H9 (cell line): ENCODE measurements at regions not wholly inside any gene's neighbourhood (a gene's known extent, or its start where the extent isn't known, plus 50 kb on each side); places are given as distances from the start of the nearest gene placed in this dataset.
A peak's percentile ranks its signal among the peaks of the same experiment; 100 is the strongest.

ENCODE experiments used
- DNase-seq: peaks from one replicate; pipeline ENCODE4 v3.0.0-alpha.2; 2017
- H2AFZ ChIP-seq: one replicate; pipeline ENCODE4 v1.6.1; 2013; ENCODE audit warnings: mild to moderate bottlenecking, low read length, control low read depth, moderate library complexity
- H2AK5ac ChIP-seq: 2 replicates; pipeline ENCODE4 v1.6.1; 2013; ENCODE audit warnings: low read length, control low read depth, mixed read lengths; ENCODE audit not compliant: insufficient read length
- H2BK120ac ChIP-seq: one replicate; pipeline ENCODE4 v1.6.1; 2013; ENCODE audit warnings: low read depth, mild to moderate bottlenecking, low read length, control low read depth, inconsistent platforms; ENCODE audit not compliant: poor library complexity, severe bottlenecking
- H2BK12ac ChIP-seq: 2 replicates; pipeline ENCODE4 v1.6.1; 2013; ENCODE audit warnings: low read length, control low read depth, mixed read lengths, low read depth; ENCODE audit not compliant: insufficient read length
- H2BK15ac ChIP-seq: 2 replicates; pipeline ENCODE4 v1.6.1; 2013; ENCODE audit warnings: low read depth, low read length, control low read depth
- H2BK20ac ChIP-seq: one replicate; pipeline ENCODE4 v1.6.1; 2013; ENCODE audit warnings: low read depth, mild to moderate bottlenecking, low read length, control low read depth, inconsistent platforms; ENCODE audit not compliant: poor library complexity, severe bottlenecking
- H2BK5ac ChIP-seq: 2 replicates; pipeline ENCODE4 v1.6.1; 2013; ENCODE audit warnings: low read length, control low read depth, mixed read lengths; ENCODE audit not compliant: insufficient read length
- H3K14ac ChIP-seq: 2 replicates; pipeline ENCODE4 v1.6.1; 2013; ENCODE audit warnings: low read length, control low read depth; ENCODE audit not compliant: insufficient read depth
- H3K18ac ChIP-seq: 2 replicates; pipeline ENCODE4 v1.6.1; 2013; ENCODE audit warnings: low read depth, mild to moderate bottlenecking, mixed read lengths, low read length, control low read depth; ENCODE audit not compliant: insufficient read length
- H3K23ac ChIP-seq: 2 replicates; pipeline ENCODE4 v1.6.1; 2013; ENCODE audit warnings: low read length, control low read depth, mixed read lengths, low read depth; ENCODE audit not compliant: insufficient read length
- H3K23me2 ChIP-seq: 2 replicates; pipeline ENCODE4 v1.6.1; 2013; ENCODE audit warnings: low read depth, mild to moderate bottlenecking, mixed read lengths, low read length, control low read depth; ENCODE audit not compliant: insufficient read length, poor library complexity, severe bottlenecking
- H3K27ac ChIP-seq: 2 replicates; pipeline ENCODE4 v1.5.1; 2013; ENCODE audit warnings: low read length, control low read depth, mixed read lengths, low read depth; ENCODE audit not compliant: insufficient read length
- H3K27me3 ChIP-seq: 2 replicates; pipeline ENCODE4 v1.6.1; 2013; ENCODE audit warnings: low read length, control low read depth, inconsistent platforms; ENCODE audit not compliant: insufficient read depth
- H3K4ac ChIP-seq: 2 replicates; pipeline ENCODE4 v1.6.1; 2013; ENCODE audit warnings: low read depth, mild to moderate bottlenecking, control low read depth, inconsistent platforms, low read length, moderate library complexity
- H3K4me1 ChIP-seq: 2 replicates; pipeline ENCODE4 v1.6.1; 2013; ENCODE audit warnings: low read length, control low read depth, inconsistent platforms; ENCODE audit not compliant: insufficient read depth
- H3K4me2 ChIP-seq: 2 replicates; pipeline ENCODE4 v1.6.1; 2013; ENCODE audit warnings: low read length, control low read depth, mixed read lengths; ENCODE audit not compliant: insufficient read length, insufficient read depth
- H3K56ac ChIP-seq: 2 replicates; pipeline ENCODE4 v1.6.1; 2013; ENCODE audit warnings: low read depth, mild to moderate bottlenecking, mixed read lengths, low read length, control low read depth; ENCODE audit not compliant: insufficient read length
- H3K79me1 ChIP-seq: 2 replicates; pipeline ENCODE4 v1.6.1; 2013; ENCODE audit warnings: low read depth, mild to moderate bottlenecking, moderate library complexity, low read length, control low read depth, inconsistent platforms; ENCODE audit not compliant: insufficient read depth, poor library complexity, severe bottlenecking
- H3K79me2 ChIP-seq: 2 replicates; pipeline ENCODE4 v1.6.1; 2013; ENCODE audit warnings: low read length, control low read depth, inconsistent platforms; ENCODE audit not compliant: insufficient read depth
- H3K9ac ChIP-seq: 2 replicates; pipeline ENCODE4 v1.6.1; 2013; ENCODE audit warnings: low read length, control low read depth, mixed read lengths; ENCODE audit not compliant: insufficient read length; ENCODE audit errors: extremely low read depth
- H3K9me3 ChIP-seq: one replicate; pipeline ENCODE4 v1.6.1; 2013; ENCODE audit warnings: low read depth, low read length, inconsistent platforms; ENCODE audit not compliant: control insufficient read depth
- H3T11ph ChIP-seq: one replicate; pipeline ENCODE4 v1.6.1; 2013; ENCODE audit warnings: mild to moderate bottlenecking, low read length, control low read depth, inconsistent platforms
- H4K20me1 ChIP-seq: one replicate; pipeline ENCODE4 v1.6.1; 2013; ENCODE audit not compliant: control insufficient read depth, insufficient read length, insufficient read depth
- H4K5ac ChIP-seq: 2 replicates; pipeline ENCODE4 v1.6.1; 2013; ENCODE audit warnings: low read depth, mild to moderate bottlenecking, mixed read lengths, low read length, control low read depth; ENCODE audit not compliant: insufficient read length
- H4K8ac ChIP-seq: replicated peaks from 2 replicates; pipeline ENCODE4 v1.6.1; 2013; ENCODE audit warnings: low read length, control low read depth, mixed read lengths, low read depth; ENCODE audit not compliant: insufficient read length
- H4K91ac ChIP-seq: 2 replicates; pipeline ENCODE4 v1.6.1; 2013; ENCODE audit warnings: low read depth, mild to moderate bottlenecking, moderate library complexity, mixed read lengths, low read length, control low read depth; ENCODE audit not compliant: insufficient read length
- H3K27ac Mint-ChIP-seq, 3 experiments: 2 replicates in 2 of 3; 3 replicates in 1 of 3; pipeline ENCODE4 v1.8.0; 2020 to 2021; ENCODE audit warnings: mixed read lengths in 3 of 3, mild to moderate bottlenecking in 1 of 3, moderate library complexity in 1 of 3
- H3K27me3 Mint-ChIP-seq: 2 replicates; pipeline ENCODE4 v1.8.0; 2021; ENCODE audit warnings: low read depth, mild to moderate bottlenecking, moderate library complexity, mixed read lengths
- H3K36me3 Mint-ChIP-seq, 3 experiments: 2 replicates in 2 of 3; 3 replicates in 1 of 3; pipeline ENCODE4 v1.8.0; 2020 to 2021; ENCODE audit warnings: low read depth in 3 of 3, mixed read lengths in 3 of 3; ENCODE audit not compliant: insufficient read depth in 1 of 3
- H3K4me1 Mint-ChIP-seq, 2 experiments: 2 replicates each; pipeline ENCODE4 v1.8.0; 2020; ENCODE audit warnings: mixed read lengths in 2 of 2
- H3K4me3 Mint-ChIP-seq, 2 experiments: 2 replicates in 1 of 2; 3 replicates in 1 of 2; pipeline ENCODE4 v1.8.0; 2020 to 2021; ENCODE audit warnings: mild to moderate bottlenecking in 2 of 2, mixed read lengths in 2 of 2, moderate library complexity in 1 of 2
- H3K9me3 Mint-ChIP-seq, 2 experiments: 2 replicates in 1 of 2; 3 replicates in 1 of 2; pipeline ENCODE4 v1.8.0; 2020; ENCODE audit warnings: mild to moderate bottlenecking in 2 of 2, mixed read lengths in 2 of 2, moderate library complexity in 1 of 2
- CTCF ChIP-seq: fragments of 200-600 bp; sonication (generic); conservative IDR thresholded peaks from 3 replicates; pipeline ENCODE4 v1.8.0; 2021; ENCODE audit warnings: antibody characterized with exemption, mild to moderate bottlenecking
- WGBS: extraction: QIAGEN DNeasy Blood & Tissue Kit; methylation state at CpG from one replicate; pipeline ENCODE4 v1.1.7; 2013; ENCODE audit warnings: missing lambda C conversion rate, low lambda C conversion rate, mixed read lengths; ENCODE audit not compliant: insufficient read length; ENCODE audit errors: extremely low coverage; 5-methylcytosine and 5-hydroxymethylcytosine counted together

GRCh38 chr7:33804140-33804660 is 101.1 kb upstream of the BMPER start:
- no peaks in the 10 kb centered on the region for H3K9me3 ChIP-seq
- H2AK5ac ChIP-seq = no peak overlapping the region
- no peak overlapping the region for H3K18ac ChIP-seq
- no peak for TF ChIP-seq CTCF
- no peak overlapping the region for H3K4me3 Mint-ChIP-seq
- no peak overlapping the region for H2BK120ac ChIP-seq
- H3K4me1 Mint-ChIP-seq = peaks cover 4 to 5% of the 10 kb centered on the region in 2 experiments
- H3T11ph ChIP-seq = no peak overlapping the region
- no peaks in the 10 kb centered on the region for H3K23me2 ChIP-seq
- H3K4ac ChIP-seq = no peak overlapping the region
- H2BK15ac ChIP-seq = no peak overlapping the region
- no peak overlapping the region for H3K56ac ChIP-seq
- H3K27me3 ChIP-seq = no peaks in the 10 kb centered on the region
- H2AFZ ChIP-seq = no peak overlapping the region
- no peak overlapping the region for H3K14ac ChIP-seq
- H2BK5ac ChIP-seq = no peak overlapping the region
- H3K79me2 ChIP-seq = no peaks in the 10 kb centered on the region
- no peaks in the 10 kb centered on the region for H4K20me1 ChIP-seq
- WGBS = no CpG with 5 or more reads among the region's 7 CpGs
- no peaks in the 10 kb centered on the region for H3K27me3 Mint-ChIP-seq
- H3K36me3 Mint-ChIP-seq = no peaks in the 10 kb centered on the region
- H4K5ac ChIP-seq = no peak overlapping the region
- DNase-seq = no peak
- H2BK12ac ChIP-seq = no peak overlapping the region
- no peak overlapping the region for H4K8ac ChIP-seq
- no peak overlapping the region for H3K23ac ChIP-seq
- no peak overlapping the region for H3K4me2 ChIP-seq
- no peaks in the 10 kb centered on the region; a peak in 1 of 5 replicates for H3K9me3 Mint-ChIP-seq
- H3K9ac ChIP-seq = no peak overlapping the region
- H2BK20ac ChIP-seq = no peak overlapping the region
- H3K79me1 ChIP-seq = no peaks in the 10 kb centered on the region
- H3K27ac Mint-ChIP-seq = 0 out of 7 replicates have a peak overlapping the region, but pooled peaks of 1 of the 3 experiments have one; percentile 30
- H3K27ac ChIP-seq = no peak overlapping the region
- H3K4me1 ChIP-seq = no peaks in the 10 kb centered on the region
- H4K91ac ChIP-seq = no peak overlapping the region
